Adrenal gland (tissue), 5 donors: ENCODE measurements at regions not wholly inside any gene's neighbourhood (a gene's known extent, or its start where the extent isn't known, plus 50 kb on each side); places are given as distances from the start of the nearest gene placed in this dataset.

ENCODE experiments used
- POLR2A ChIP-seq, 2 donors: fragments of 450-650 bp; IDR thresholded peaks; one replicate each; pipeline ENCODE4 v1.6.1; 2017; ENCODE audit warnings: antibody characterized with exemption in 2 of 2, mild to moderate bottlenecking in 2 of 2, moderate library complexity in 1 of 2
- TF ChIP-seq, protein P1 (sequence below), 6 experiments: fragments of 450-650 bp in 4 of 6; fragments of 200-600 bp in 2 of 6; sonication (generic) in 1 of 6; IDR thresholded peaks; 1 replicate in 5 of 6; 2 replicates in 1 of 6; pipeline versions ENCODE4 v1.5.1 to v1.8.0; 2016 to 2021; ENCODE audit warnings: antibody characterized with exemption in 6 of 6, mild to moderate bottlenecking in 2 of 6, moderate library complexity in 1 of 6
- donor health status: DM: no; HTN: no; CAD: no.

DNA sequence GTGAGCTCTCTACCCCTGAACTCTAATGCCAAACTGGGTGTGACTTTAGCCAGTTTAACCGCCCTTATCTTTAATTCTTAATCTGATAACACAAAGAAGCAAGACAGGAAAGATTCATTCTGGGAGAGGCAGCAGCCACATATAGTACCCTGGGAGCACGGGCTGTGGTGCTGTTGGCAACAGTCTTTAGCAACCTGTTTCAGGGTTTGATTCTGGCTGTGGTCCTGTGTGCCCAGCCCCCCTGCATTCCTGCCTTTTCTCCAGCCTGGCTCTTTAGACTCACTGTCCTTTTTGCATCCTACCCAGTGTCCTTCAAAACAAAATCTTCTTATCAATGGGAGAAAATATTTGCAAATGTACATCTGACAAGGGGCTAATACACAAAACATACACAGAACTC lies 275.2 kb downstream of the GXYLT1 start:
- no peak for TF ChIP-seq POLR2A (IDR thresholded peaks at IDR 0.05)
- TF ChIP-seq, protein P1, sequence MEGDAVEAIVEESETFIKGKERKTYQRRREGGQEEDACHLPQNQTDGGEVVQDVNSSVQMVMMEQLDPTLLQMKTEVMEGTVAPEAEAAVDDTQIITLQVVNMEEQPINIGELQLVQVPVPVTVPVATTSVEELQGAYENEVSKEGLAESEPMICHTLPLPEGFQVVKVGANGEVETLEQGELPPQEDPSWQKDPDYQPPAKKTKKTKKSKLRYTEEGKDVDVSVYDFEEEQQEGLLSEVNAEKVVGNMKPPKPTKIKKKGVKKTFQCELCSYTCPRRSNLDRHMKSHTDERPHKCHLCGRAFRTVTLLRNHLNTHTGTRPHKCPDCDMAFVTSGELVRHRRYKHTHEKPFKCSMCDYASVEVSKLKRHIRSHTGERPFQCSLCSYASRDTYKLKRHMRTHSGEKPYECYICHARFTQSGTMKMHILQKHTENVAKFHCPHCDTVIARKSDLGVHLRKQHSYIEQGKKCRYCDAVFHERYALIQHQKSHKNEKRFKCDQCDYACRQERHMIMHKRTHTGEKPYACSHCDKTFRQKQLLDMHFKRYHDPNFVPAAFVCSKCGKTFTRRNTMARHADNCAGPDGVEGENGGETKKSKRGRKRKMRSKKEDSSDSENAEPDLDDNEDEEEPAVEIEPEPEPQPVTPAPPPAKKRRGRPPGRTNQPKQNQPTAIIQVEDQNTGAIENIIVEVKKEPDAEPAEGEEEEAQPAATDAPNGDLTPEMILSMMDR (IDR thresholded peaks at IDR 0.05): no peak
